ENCODE measurements at regions not wholly inside any gene's neighbourhood (a gene's known extent, or its start where the extent isn't known, plus 50 kb on each side); places are given as distances from the start of the nearest gene placed in this dataset.
A peak's percentile ranks its signal among the peaks of the same experiment; 100 is the strongest.

GRCh38 chr6:4682431-4683097 is 93.6 kb upstream of the CDYL start:
- Mint-ChIP-seq H3K4me3 (no peak overlapping the region), H3K27me3 (peaks cover 10% of the 10 kb centered on the region), H3K36me3 (no peaks in the 10 kb centered on the region), H3K27ac (no peak overlapping the region), H3K4me1 (ENCODE audit: unreplicated experiment) (no peaks in the 10 kb centered on the region), H3K9me3 (no peaks in the 10 kb centered on the region)
- DNase-seq (ENCODE audit: extremely low spot score, unreplicated experiment): no peak
- TF ChIP-seq CTCF (conservative IDR thresholded peaks at IDR 0.05): no peak

GRCh38 chr6:4678506-4679300 is 97.5 kb upstream of the CDYL start:
- no peaks in the 10 kb centered on the region for H3K4me1 Mint-ChIP-seq (ENCODE audit: unreplicated experiment)
- no peak overlapping the region for H3K4me3 Mint-ChIP-seq
- peaks cover 10% of the 10 kb centered on the region for H3K27me3 Mint-ChIP-seq
- H3K27ac Mint-ChIP-seq: no peak overlapping the region
- TF ChIP-seq CTCF (conservative IDR thresholded peaks at IDR 0.05): no peak
- no peak for DNase-seq (ENCODE audit: extremely low spot score, unreplicated experiment)
- no peaks in the 10 kb centered on the region for H3K36me3 Mint-ChIP-seq
- H3K9me3 Mint-ChIP-seq: no peaks in the 10 kb centered on the region

- Mint-ChIP-seq H3K9me3 (no peaks in the 10 kb centered on the region), H3K36me3 (no peaks in the 10 kb centered on the region), H3K27me3 (peaks cover 5% of the 10 kb centered on the region), H3K4me1 (ENCODE audit: unreplicated experiment) (no peaks in the 10 kb centered on the region), H3K4me3 (no peak overlapping the region), H3K27ac (peak overlapping the region; percentile 62)
- TF ChIP-seq CTCF (conservative IDR thresholded peaks at IDR 0.05): no peak
- DNase-seq (ENCODE audit: extremely low spot score, unreplicated experiment): no peak
Observed at GRCh38 chr6:4677751-4678065, 98.5 kb upstream of the CDYL start.

GRCh38 chr6:4677011-4677750 is 99.0 kb upstream of the CDYL start:
- Mint-ChIP-seq H3K4me3 (no peak overlapping the region), H3K4me1 (ENCODE audit: unreplicated experiment) (no peaks in the 10 kb centered on the region), H3K36me3 (no peaks in the 10 kb centered on the region), H3K27ac (peak overlapping the region; percentile 62), H3K9me3 (no peaks in the 10 kb centered on the region), H3K27me3 (peaks cover 1% of the 10 kb centered on the region)
- DNase-seq (ENCODE audit: extremely low spot score, unreplicated experiment): peak; percentile 44
- TF ChIP-seq CTCF (conservative IDR thresholded peaks at IDR 0.05): no peak

- peak; percentile 43 for DNase-seq (ENCODE audit: extremely low spot score, unreplicated experiment)
- no peaks in the 10 kb centered on the region for H3K27me3 Mint-ChIP-seq
- TF ChIP-seq CTCF (conservative IDR thresholded peaks at IDR 0.05): no peak
- H3K4me3 Mint-ChIP-seq: no peak overlapping the region
- no peaks in the 10 kb centered on the region for H3K9me3 Mint-ChIP-seq
- H3K27ac Mint-ChIP-seq: no peak overlapping the region
- no peaks in the 10 kb centered on the region for H3K4me1 Mint-ChIP-seq (ENCODE audit: unreplicated experiment)
- H3K36me3 Mint-ChIP-seq: no peaks in the 10 kb centered on the region
Observed at GRCh38 chr6:4676016-4676415, 100.2 kb upstream of the CDYL start.

Measured in type B pancreatic cell (in vitro differentiated cells).